SJCRH30 (cell line): ENCODE measurements at regions not wholly inside any gene's neighbourhood (a gene's known extent, or its start where the extent isn't known, plus 50 kb on each side); places are given as distances from the start of the nearest gene placed in this dataset.
A peak's percentile ranks its signal among the peaks of the same experiment; 100 is the strongest.
"Not testable (repeated sequence)": the region's sequence is repeated elsewhere in the genome, so short reads cannot be mapped to it uniquely, and the experiment has no call there.

Source experiments
- DNase-seq, 2 experiments: peaks; one replicate each; pipeline ENCODE4 v3.0.0-alpha.2; 2015 to 2020
- H3K27ac ChIP-seq: fragments of 250-450 bp; sonication (Bioruptor Pico); 2 replicates; pipeline ENCODE4 v1.5.1; 2020; ENCODE audit warnings: mild to moderate bottlenecking, moderate library complexity
- H3K27me3 ChIP-seq: fragments of 250-450 bp; sonication (Bioruptor Pico); 2 replicates; pipeline ENCODE4 v1.5.1; 2020; ENCODE audit warnings: mild to moderate bottlenecking, moderate library complexity
- H3K36me3 ChIP-seq: fragments of 250-450 bp; sonication (Bioruptor Pico); 2 replicates; pipeline ENCODE4 v1.5.1; 2020; ENCODE audit warnings: mild to moderate bottlenecking, moderate library complexity
- H3K4me1 ChIP-seq: fragments of 250-450 bp; sonication (Bioruptor Pico); 2 replicates; pipeline ENCODE4 v1.5.1; 2020; ENCODE audit warnings: mild to moderate bottlenecking, moderate library complexity
- H3K4me3 ChIP-seq: fragments of 250-450 bp; sonication (Bioruptor Pico); 2 replicates; pipeline ENCODE4 v1.5.1; 2020; ENCODE audit warnings: mild to moderate bottlenecking, moderate library complexity
- H3K9me3 ChIP-seq: fragments of 250-450 bp; sonication (Bioruptor Pico); replicated peaks from 2 replicates; pipeline ENCODE4 v1.5.1; 2020; ENCODE audit warnings: mild to moderate bottlenecking, moderate library complexity

GRCh38 chr12:59393506-59393905, 202.3 kb upstream of the SLC16A7 start:
- no peaks in the 10 kb centered on the region for H3K4me1 ChIP-seq
- H3K27ac ChIP-seq, result no peak overlapping the region
- H3K9me3 ChIP-seq, result no peaks in the 10 kb centered on the region
- no peaks in the 10 kb centered on the region for H3K27me3 ChIP-seq
- no peak for DNase-seq
- H3K4me3 ChIP-seq, result no peak overlapping the region
- H3K36me3 ChIP-seq, result no peaks in the 10 kb centered on the region

DNA sequence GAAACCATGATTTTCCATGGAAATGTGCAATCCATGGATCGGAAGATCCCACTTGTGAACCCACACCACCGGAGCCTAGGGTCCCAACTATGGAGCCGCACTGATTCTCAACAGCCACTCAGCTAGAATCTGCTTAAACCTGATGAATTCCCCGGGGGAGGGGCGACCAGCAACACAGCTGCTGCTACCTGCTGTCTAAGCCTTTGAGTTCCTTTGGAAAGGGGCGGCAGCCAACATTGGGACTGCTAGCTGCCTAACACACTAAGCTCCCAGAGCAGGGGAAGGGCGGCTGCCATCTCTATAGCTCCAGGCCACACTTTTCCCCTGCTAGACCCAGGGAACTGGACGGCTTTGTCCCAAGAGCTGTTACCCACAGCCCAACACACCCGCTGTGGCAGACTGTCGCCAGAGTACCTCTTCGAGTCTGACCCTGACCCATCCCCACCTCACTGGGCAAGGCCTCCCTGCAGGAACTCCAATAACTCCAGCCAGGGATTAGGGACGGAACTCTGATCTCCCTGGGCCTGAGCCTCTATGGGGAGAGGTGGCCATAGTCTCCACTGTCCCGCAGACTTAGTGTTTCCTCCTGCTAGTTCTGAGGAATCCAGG, 205.8 kb upstream of the SLC16A7 start:
- DNase-seq, result no peak
- H3K27me3 ChIP-seq, result no peaks in the 10 kb centered on the region
- no peak overlapping the region for H3K4me3 ChIP-seq
- no peaks in the 10 kb centered on the region for H3K36me3 ChIP-seq
- H3K4me1 ChIP-seq, result no peaks in the 10 kb centered on the region
- H3K27ac ChIP-seq, result no peak overlapping the region
- H3K9me3 ChIP-seq, result no peaks in the 10 kb centered on the region

- Histone ChIP-seq H3K4me1 (no peaks in the 10 kb centered on the region), H3K4me3 (no peak overlapping the region), H3K27ac (no peak overlapping the region), H3K9me3 (no peaks in the 10 kb centered on the region), H3K36me3 (no peaks in the 10 kb centered on the region), H3K27me3 (no peaks in the 10 kb centered on the region)
- no peak for DNase-seq
Measured at GRCh38 chr12:59388694-59389093, 207.1 kb upstream of the SLC16A7 start.

DNA sequence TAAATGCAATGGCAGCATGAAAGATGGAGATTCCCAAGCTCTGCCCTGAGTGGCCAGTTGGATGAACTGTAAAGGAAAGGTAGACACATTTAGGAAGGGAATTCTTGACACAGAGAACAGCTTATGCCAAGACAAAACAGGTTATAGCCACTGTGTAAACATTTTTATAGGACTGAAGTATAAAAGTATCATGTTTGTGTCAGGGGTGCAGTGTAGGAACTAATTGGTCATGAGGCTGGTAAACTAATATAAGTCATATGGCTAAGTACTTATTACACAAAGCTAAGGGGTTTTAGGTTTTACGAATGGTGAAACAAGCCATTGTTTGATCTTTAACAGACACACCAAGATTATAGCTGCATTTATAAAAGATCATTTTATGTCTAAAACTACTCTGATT, 207.7 kb upstream of the SLC16A7 start:
- Histone ChIP-seq H3K27ac (no peak overlapping the region), H3K36me3 (no peaks in the 10 kb centered on the region), H3K9me3 (no peaks in the 10 kb centered on the region), H3K4me3 (no peak overlapping the region), H3K27me3 (no peaks in the 10 kb centered on the region), H3K4me1 (no peaks in the 10 kb centered on the region)
- DNase-seq, result no peak

DNA sequence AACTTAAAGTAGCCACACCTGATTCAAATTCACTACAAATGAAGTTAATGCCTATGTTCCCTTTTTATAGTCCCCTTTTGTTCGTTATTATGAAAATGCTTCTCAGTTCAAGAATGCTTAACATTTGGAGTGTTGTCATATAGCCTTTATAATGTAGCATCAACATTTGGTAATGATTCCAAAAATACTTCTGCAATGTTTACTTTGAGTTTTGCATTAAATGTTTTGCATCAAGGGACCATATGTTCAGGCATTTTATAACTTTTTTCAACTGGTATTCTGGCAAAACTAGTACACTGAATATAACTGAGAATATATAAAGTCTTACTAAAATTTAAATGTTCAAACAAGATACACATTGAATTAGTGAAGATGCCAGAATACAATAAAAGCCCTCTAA, 209.6 kb upstream of the SLC16A7 start:
- no peaks in the 10 kb centered on the region for H3K36me3 ChIP-seq
- H3K27me3 ChIP-seq, result no peaks in the 10 kb centered on the region
- no peaks in the 10 kb centered on the region for H3K9me3 ChIP-seq
- no peak overlapping the region for H3K4me3 ChIP-seq
- DNase-seq, result no peak
- no peaks in the 10 kb centered on the region for H3K4me1 ChIP-seq
- no peak overlapping the region for H3K27ac ChIP-seq

- Histone ChIP-seq H3K27me3 (no peaks in the 10 kb centered on the region), H3K4me3 (no peak overlapping the region), H3K27ac (no peak overlapping the region), H3K36me3 (no peaks in the 10 kb centered on the region), H3K9me3 (no peaks in the 10 kb centered on the region), H3K4me1 (no peaks in the 10 kb centered on the region)
- DNase-seq, result no peak
Measured at GRCh38 chr12:59383079-59383822, 212.6 kb upstream of the SLC16A7 start.

DNA sequence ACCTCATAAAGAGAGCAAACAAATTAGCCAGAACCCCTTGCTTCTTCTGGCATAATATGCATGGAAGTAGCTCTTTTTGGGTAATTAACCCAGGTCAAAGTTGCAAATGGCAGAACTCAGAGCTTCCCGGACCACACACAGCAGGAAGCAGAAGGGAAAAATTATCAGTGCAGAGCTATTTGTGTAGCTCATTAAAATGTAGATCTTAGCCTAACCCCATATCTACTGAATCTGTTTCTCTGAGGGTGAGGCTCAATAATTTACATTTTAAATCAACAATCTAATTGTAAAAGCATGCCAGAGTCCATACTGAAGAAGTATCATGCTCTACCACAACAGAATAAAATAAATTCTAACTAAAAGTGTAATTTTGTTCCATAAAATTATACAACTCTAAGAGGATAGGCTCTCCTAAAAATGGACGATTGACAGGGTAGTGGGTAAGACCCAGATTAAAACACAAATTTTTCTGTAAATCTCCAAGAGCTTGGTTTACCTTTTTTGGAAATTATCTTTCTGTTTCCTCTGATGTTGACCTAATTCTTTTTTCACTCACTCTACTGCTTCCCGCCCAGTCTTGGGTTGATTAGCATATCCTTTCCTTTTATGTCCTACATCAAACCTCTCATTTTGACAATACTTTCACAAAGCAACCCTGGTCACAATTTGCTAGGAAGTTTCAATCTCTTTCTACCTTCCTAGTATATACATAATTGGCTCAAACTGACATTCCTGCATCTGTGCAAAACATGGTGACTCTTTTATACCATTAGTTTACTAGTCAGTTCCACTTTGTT, 213.3 kb upstream of the SLC16A7 start:
- no peak for DNase-seq
- Histone ChIP-seq H3K27ac (no peak overlapping the region), H3K4me1 (no peaks in the 10 kb centered on the region), H3K27me3 (no peaks in the 10 kb centered on the region), H3K9me3 (no peaks in the 10 kb centered on the region), H3K4me3 (no peak overlapping the region), H3K36me3 (no peaks in the 10 kb centered on the region)

GRCh38 chr12:59381106-59381505, 214.7 kb upstream of the SLC16A7 start:
- Histone ChIP-seq H3K27ac (no peak overlapping the region), H3K27me3 (no peaks in the 10 kb centered on the region), H3K36me3 (no peaks in the 10 kb centered on the region), H3K4me1 (no peaks in the 10 kb centered on the region), H3K4me3 (no peak overlapping the region), H3K9me3 (no peaks in the 10 kb centered on the region)
- no peak for DNase-seq

GRCh38 chr12:59375633-59376032, 220.2 kb upstream of the SLC16A7 start:
- H3K4me3 ChIP-seq, result no peak overlapping the region
- H3K27ac ChIP-seq, result no peak overlapping the region
- no peaks in the 10 kb centered on the region for H3K27me3 ChIP-seq
- no peaks in the 10 kb centered on the region for H3K9me3 ChIP-seq
- no peaks in the 10 kb centered on the region for H3K36me3 ChIP-seq
- H3K4me1 ChIP-seq, result no peaks in the 10 kb centered on the region
- DNase-seq, result no peak

GRCh38 chr12:59374783-59375182, 221.0 kb upstream of the SLC16A7 start:
- no peaks in the 10 kb centered on the region for H3K36me3 ChIP-seq
- H3K4me3 ChIP-seq, result no peak overlapping the region
- no peaks in the 10 kb centered on the region for H3K9me3 ChIP-seq
- no peak overlapping the region for H3K27ac ChIP-seq
- no peaks in the 10 kb centered on the region for H3K27me3 ChIP-seq
- no peaks in the 10 kb centered on the region for H3K4me1 ChIP-seq
- no peak for DNase-seq

DNA sequence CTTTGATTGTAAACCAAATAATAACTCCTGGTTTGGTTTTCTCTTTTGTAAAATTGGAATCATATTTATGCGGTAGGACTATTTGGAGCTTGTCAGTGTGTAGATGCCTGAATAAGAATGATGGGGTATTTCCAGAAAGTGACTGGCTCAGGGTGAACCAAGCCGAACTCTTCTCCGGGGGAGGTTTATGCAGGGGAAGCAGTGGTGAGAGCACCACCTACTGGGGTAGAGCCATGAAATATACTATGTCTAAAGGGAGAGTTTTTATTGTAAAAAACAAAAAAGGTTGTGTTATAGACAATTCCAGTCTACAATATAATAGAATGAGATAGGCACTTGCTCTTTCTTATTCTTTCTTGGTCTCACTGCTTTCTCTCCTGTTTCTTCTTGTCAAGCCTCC, 222.9 kb upstream of the SLC16A7 start:
- no peak overlapping the region for H3K27ac ChIP-seq
- DNase-seq, result peak in 1 of 2 experiments; percentile 26

GRCh38 chr12:59370933-59371332, 224.9 kb upstream of the SLC16A7 start:
- no peaks in the 10 kb centered on the region for H3K27me3 ChIP-seq
- no peaks in the 10 kb centered on the region for H3K4me1 ChIP-seq
- H3K36me3 ChIP-seq, result no peaks in the 10 kb centered on the region
- H3K9me3 ChIP-seq, result no peaks in the 10 kb centered on the region
- H3K27ac ChIP-seq, result no peak overlapping the region
- no peak for DNase-seq
- H3K4me3 ChIP-seq, result no peak overlapping the region

More for the DNA sequence above, 222.9 kb upstream of the SLC16A7 start:
- no peaks in the 10 kb centered on the region for H3K36me3 ChIP-seq
- H3K4me3 ChIP-seq, result no peak overlapping the region
- H3K4me1 ChIP-seq, result no peaks in the 10 kb centered on the region
- H3K27me3 ChIP-seq, result no peaks in the 10 kb centered on the region
- no peaks in the 10 kb centered on the region for H3K9me3 ChIP-seq

DNA sequence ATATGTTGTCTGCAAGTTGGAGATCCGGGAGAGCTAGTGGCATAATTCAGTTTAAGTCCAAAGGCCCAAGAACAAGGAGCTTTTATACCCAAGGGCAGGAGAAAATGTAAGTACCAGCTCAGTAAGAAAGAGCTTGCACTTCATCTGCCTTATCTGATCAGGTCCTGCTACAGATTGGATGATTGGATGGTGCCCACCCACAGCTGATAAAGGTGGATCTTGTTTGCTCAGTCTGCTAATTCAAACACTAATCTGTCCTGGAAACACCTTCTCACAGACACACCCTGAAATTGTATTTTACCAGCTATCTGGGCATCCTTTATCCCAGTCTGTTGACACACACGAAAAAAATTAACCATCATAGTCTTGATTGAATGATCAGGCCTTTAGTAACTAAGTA, 230.7 kb upstream of the SLC16A7 start:
- H3K36me3 ChIP-seq, result no peaks in the 10 kb centered on the region
- DNase-seq, result no peak
- no peaks in the 10 kb centered on the region for H3K4me1 ChIP-seq

GRCh38 chr12:59357811-59358210, 238.0 kb upstream of the SLC16A7 start:
- Histone ChIP-seq H3K27me3 (no peaks in the 10 kb centered on the region), H3K36me3 (no peaks in the 10 kb centered on the region), H3K4me1 (no peaks in the 10 kb centered on the region), H3K4me3 (no peak overlapping the region), H3K9me3 (no peaks in the 10 kb centered on the region), H3K27ac (no peak overlapping the region)
- DNase-seq, result no peak

More for the DNA sequence above, 230.7 kb upstream of the SLC16A7 start:
- no peaks in the 10 kb centered on the region for H3K9me3 ChIP-seq
- no peak overlapping the region for H3K27ac ChIP-seq
- no peaks in the 10 kb centered on the region for H3K27me3 ChIP-seq
- H3K4me3 ChIP-seq, result no peak overlapping the region

DNA sequence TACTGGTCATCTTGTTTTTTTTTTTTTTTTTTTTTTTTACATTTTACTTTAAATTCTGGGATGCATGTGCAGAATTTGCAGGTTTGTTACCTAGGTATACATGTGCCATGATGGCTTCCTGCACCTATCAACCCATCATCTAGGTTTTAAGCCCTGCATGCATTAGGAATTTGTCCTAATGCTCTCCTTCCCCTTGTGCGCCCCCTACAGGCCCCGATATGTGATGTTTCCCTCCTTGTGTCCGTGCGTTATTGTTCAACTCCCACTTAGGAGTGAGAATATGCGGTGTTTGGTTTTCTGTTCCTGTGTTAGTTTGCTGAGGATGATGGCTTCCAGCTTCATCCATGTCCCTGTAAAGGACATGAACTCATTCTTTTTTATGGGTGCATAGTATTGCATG, 249.6 kb upstream of the SLC16A7 start:
- H3K36me3 ChIP-seq, H3K9me3 ChIP-seq, H3K4me3 ChIP-seq, H3K4me1 ChIP-seq, H3K27me3 ChIP-seq, H3K27ac ChIP-seq: not testable (repeated sequence)
- peak; percentile 26 to 61 for DNase-seq
